H1 (cell line): ENCODE measurements at regions not wholly inside any gene's neighbourhood (a gene's known extent, or its start where the extent isn't known, plus 50 kb on each side); places are given as distances from the start of the nearest gene placed in this dataset.
A peak's percentile ranks its signal among the peaks of the same experiment; 100 is the strongest.

Source experiments
- CTCF ChIA-PET: fragments of 300-600 bp; sonication (Branson Sonifier 250); formaldehyde crosslinking; loops from one replicate; lab custom pipeline; 2021; ENCODE audit not compliant: partially characterized antibody; lab: Charles Lee
- POLR2A ChIA-PET: fragments of 300-600 bp; sonication (Branson Sonifier 250); formaldehyde crosslinking; loops from one replicate; lab custom pipeline; 2021; ENCODE audit warnings: inconsistent platforms; ENCODE audit not compliant: partially characterized antibody; lab: Charles Lee
- DNase-seq, 2 experiments: peaks; one replicate each; pipeline versions ENCODE4 v3.0.0 to v3.0.0-alpha.2; 2010 to 2022; ENCODE audit warnings: low spot score in 2 of 2, low read depth in 1 of 2, mixed read lengths in 1 of 2
- FAIRE-seq: peaks from 2 replicates; lab custom pipeline; 2011; peaks lifted over from hg19 to GRCh38; lab: Jason Lieb, UNC
- H2AFZ ChIP-seq: 2 replicates; pipeline ENCODE4 v1.8.1; 2012; ENCODE audit warnings: low read length, inconsistent platforms
- H2AK5ac ChIP-seq: 2 replicates; pipeline ENCODE4 v1.6.1; 2013; ENCODE audit warnings: low read depth, low read length
- H2BK120ac ChIP-seq: replicated peaks from 2 replicates; pipeline ENCODE3; 2013; ENCODE audit warnings: low read depth, low read length, inconsistent platforms
- H2BK12ac ChIP-seq: 2 replicates; pipeline ENCODE4 v1.6.1; 2013; ENCODE audit warnings: low read depth, low read length
- H2BK15ac ChIP-seq: 2 replicates; pipeline ENCODE4 v1.6.1; 2013; ENCODE audit warnings: low read length
- H2BK20ac ChIP-seq: 2 replicates; pipeline ENCODE4 v1.6.1; 2013; ENCODE audit warnings: low read length
- H2BK5ac ChIP-seq: 2 replicates; pipeline ENCODE4 v1.6.1; 2013; ENCODE audit warnings: low read depth, low read length
- H3K14ac ChIP-seq: 2 replicates; pipeline ENCODE4 v1.6.1; 2013; ENCODE audit warnings: inconsistent platforms; ENCODE audit not compliant: insufficient read length
- H3K18ac ChIP-seq: 2 replicates; pipeline ENCODE4 v1.6.1; 2013; ENCODE audit warnings: low read length; ENCODE audit errors: extremely low read depth
- H3K23ac ChIP-seq: 2 replicates; pipeline ENCODE4 v1.6.1; 2013; ENCODE audit warnings: inconsistent platforms; ENCODE audit not compliant: insufficient read length
- H3K23me2 ChIP-seq: 2 replicates; pipeline ENCODE4 v1.6.1; 2013; ENCODE audit warnings: low read depth, low read length
- H3K27ac ChIP-seq: 2 replicates; pipeline ENCODE4 v1.6.1; 2011; ENCODE audit warnings: low read depth, low read length, inconsistent platforms
- H3K27me3 ChIP-seq, 4 experiments: replicated peaks in 1 of 4; 1 replicate in 1 of 4; 2 replicates in 3 of 4; pipeline versions ENCODE4 v1.6.1 to v1.8.1; 2011 to 2013; ENCODE audit warnings: low read length in 3 of 4, mild to moderate bottlenecking in 3 of 4, inconsistent platforms in 2 of 4, mixed read lengths in 2 of 4, moderate library complexity in 1 of 4; ENCODE audit not compliant: control insufficient read depth in 3 of 4, insufficient read depth in 3 of 4; ENCODE audit errors: extremely low read depth in 1 of 4
- H3K36me3 ChIP-seq, 4 experiments: 2 replicates each; pipeline versions ENCODE4 v1.6.1 to v1.8.1; 2011 to 2013; ENCODE audit warnings: mild to moderate bottlenecking in 4 of 4, low read length in 3 of 4, moderate library complexity in 2 of 4, control low read depth in 1 of 4, inconsistent platforms in 1 of 4; ENCODE audit not compliant: insufficient read depth in 4 of 4, control insufficient read depth in 2 of 4
- H3K4ac ChIP-seq: replicated peaks from 2 replicates; pipeline ENCODE3; 2013; ENCODE audit warnings: low read length, low read depth, mixed read lengths, inconsistent platforms; ENCODE audit not compliant: insufficient read length
- H3K4me1 ChIP-seq, 4 experiments: replicated peaks in 1 of 4; 1 replicate in 1 of 4; 2 replicates in 3 of 4; pipeline versions ENCODE4 v1.6.1 to v1.8.1; 2011 to 2013; ENCODE audit warnings: low read length in 3 of 4, inconsistent platforms in 2 of 4, mixed read lengths in 1 of 4; ENCODE audit not compliant: insufficient read depth in 4 of 4, control insufficient read depth in 3 of 4
- H3K4me2 ChIP-seq, 2 experiments: 2 replicates each; pipeline versions ENCODE4 v1.6.1 to v1.8.1; 2011 to 2013; ENCODE audit warnings: low read depth in 2 of 2, low read length in 2 of 2, control low read depth in 1 of 2, inconsistent platforms in 1 of 2, mild to moderate bottlenecking in 1 of 2; ENCODE audit not compliant: insufficient read depth in 1 of 2
- H3K4me3 ChIP-seq, 4 experiments: fragments of 200-600, 300-600 bp in 1 of 4; sonication (generic), shearing (Covaris generic), sonication (Bioruptor Twin) in 1 of 4; 2 replicates each; pipeline versions ENCODE4 v1.5.1 to v1.8.1; 2011 to 2016; ENCODE audit warnings: low read length in 4 of 4, low read depth in 3 of 4, control low read depth in 2 of 4, inconsistent platforms in 2 of 4, mild to moderate bottlenecking in 2 of 4, mixed read lengths in 1 of 4, moderate library complexity in 1 of 4; ENCODE audit not compliant: insufficient read depth in 2 of 4; ENCODE audit errors: extremely low read depth in 1 of 4
- H3K56ac ChIP-seq: replicated peaks from 2 replicates; pipeline ENCODE3; 2013; ENCODE audit warnings: low read depth, mild to moderate bottlenecking, mixed read lengths, low read length, inconsistent platforms; ENCODE audit not compliant: insufficient read length
- H3K79me1 ChIP-seq: 2 replicates; pipeline ENCODE4 v1.6.1; 2013; ENCODE audit warnings: low read depth, low read length, control low read depth
- H3K79me2 ChIP-seq, 2 experiments: 2 replicates each; pipeline versions ENCODE4 v1.6.1 to v1.8.1; 2012 to 2013; ENCODE audit warnings: low read length in 2 of 2, mild to moderate bottlenecking in 2 of 2, inconsistent platforms in 1 of 2; ENCODE audit not compliant: insufficient read depth in 2 of 2, control insufficient read depth in 1 of 2
- H3K9ac ChIP-seq, 4 experiments: replicated peaks in 1 of 4; 1 replicate in 1 of 4; 2 replicates in 3 of 4; pipeline versions ENCODE4 v1.6.1 to v1.8.1; 2011 to 2013; ENCODE audit warnings: low read depth in 3 of 4, low read length in 3 of 4, control low read depth in 2 of 4, mild to moderate bottlenecking in 2 of 4, moderate library complexity in 2 of 4, inconsistent platforms in 1 of 4; ENCODE audit errors: extremely low read depth in 1 of 4
- H3K9me3 ChIP-seq, 2 experiments: 2 replicates each; pipeline versions ENCODE4 v1.6.1 to v1.8.1; 2012 to 2013; ENCODE audit warnings: mild to moderate bottlenecking in 2 of 2, moderate library complexity in 2 of 2, control low read depth in 1 of 2, inconsistent platforms in 1 of 2, low read depth in 1 of 2, low read length in 1 of 2, mixed read lengths in 1 of 2; ENCODE audit not compliant: insufficient read depth in 2 of 2
- H4K20me1 ChIP-seq, 2 experiments: replicated peaks in 1 of 2; 2 replicates each; pipeline versions ENCODE3 to v1.8.1; 2011 to 2013; ENCODE audit warnings: inconsistent platforms in 2 of 2, low read length in 2 of 2, mild to moderate bottlenecking in 1 of 2; ENCODE audit not compliant: insufficient read depth in 2 of 2, control insufficient read depth in 1 of 2
- H4K5ac ChIP-seq: 2 replicates; pipeline ENCODE4 v1.6.1; 2013; ENCODE audit warnings: low read length, low read depth, mixed read lengths, inconsistent platforms; ENCODE audit not compliant: insufficient read length
- H4K8ac ChIP-seq: 2 replicates; pipeline ENCODE4 v1.8.0; 2013; ENCODE audit warnings: mild to moderate bottlenecking, moderate library complexity, low read length, inconsistent platforms; ENCODE audit not compliant: insufficient read depth; ENCODE audit errors: extremely low read depth
- H4K91ac ChIP-seq: replicated peaks from 2 replicates; pipeline ENCODE3; 2013; ENCODE audit warnings: low read length, mixed read lengths, inconsistent platforms; ENCODE audit not compliant: insufficient read length
- JUND ChIP-seq: IDR thresholded peaks from 2 replicates; pipeline ENCODE4 v1.6.1; 2011; ENCODE audit warnings: mild to moderate bottlenecking, improper control_type of control experiment, low read length
- KDM4A ChIP-seq: IDR thresholded peaks from one replicate; pipeline ENCODE4 v1.7.1; 2012; ENCODE audit warnings: low read depth, mild to moderate bottlenecking, moderate library complexity, low read length, inconsistent platforms; ENCODE audit not compliant: severe bottlenecking
- PHF8 ChIP-seq: fragments of 200-600 bp; sonication (generic); conservative IDR thresholded peaks from 2 replicates; pipeline ENCODE4 v1.7.1; 2012; ENCODE audit warnings: low read depth, mild to moderate bottlenecking, inconsistent platforms, low read length, moderate library complexity
- RBBP5 ChIP-seq: IDR thresholded peaks from 2 replicates; pipeline ENCODE4 v1.7.1; 2012; ENCODE audit warnings: low read depth, mild to moderate bottlenecking, inconsistent platforms, low read length, moderate library complexity, borderline replicate concordance
- WGBS, 2 experiments: shearing (Covaris generic) in 1 of 2; methylation state at CpG; one replicate each; pipeline versions ENCODE4 v1.1.6 to v1.1.7; 2013 to 2015; ENCODE audit warnings: low lambda C conversion rate in 2 of 2, mixed read lengths in 2 of 2, inconsistent platforms in 1 of 2, low coverage in 1 of 2, missing lambda C conversion rate in 1 of 2; ENCODE audit not compliant: insufficient replicate concordance in 2 of 2, insufficient coverage in 1 of 2, insufficient read length in 1 of 2; ENCODE audit errors: extremely low coverage in 1 of 2, missing lambda C conversion rate in 1 of 2; 5-methylcytosine and 5-hydroxymethylcytosine counted together

- Histone ChIP-seq H2BK20ac (no peak overlapping the region), H3K9me3 (peaks cover 13 to 19% of the 10 kb centered on the region in 2 experiments), H3K27ac (no peak overlapping the region), H4K8ac (no peak overlapping the region), H3K4me2 (no peak overlapping the region), H4K20me1 (no peaks in the 10 kb centered on the region), H3K27me3 (no peaks in the 10 kb centered on the region), H3K23me2 (no peaks in the 10 kb centered on the region), H4K91ac (no peak overlapping the region), H2AK5ac (no peak overlapping the region), H2BK12ac (peak overlapping the region; percentile 13; the same call in 1 of the 2 replicates), H3K23ac (no peak overlapping the region), H3K79me1 (no peaks in the 10 kb centered on the region), H3K14ac (no peak overlapping the region), H2AFZ (no peak overlapping the region), H3K56ac (no peak overlapping the region), H2BK120ac (no peak overlapping the region), H2BK15ac (no peak overlapping the region), H2BK5ac (no peak overlapping the region), H3K4me3 (no peak overlapping the region), H3K4ac (no peak overlapping the region), H3K18ac (no peak overlapping the region), H3K9ac (no peak overlapping the region), H3K79me2 (no peaks in the 10 kb centered on the region), H4K5ac (no peak overlapping the region), H3K4me1 (no peaks in the 10 kb centered on the region), H3K36me3 (no peaks in the 10 kb centered on the region)
- ChIA-PET POLR2A (no interaction called here), CTCF (interaction anchor here (0.6 to 3.9 kb wide), 10 partner anchors 10 to 1303 kb away, joined by 3 to 23 read pairs (median 4); no protein-coding TSS in a partner anchor)
- 96% methylated on average over 2 of the region's 2 CpGs; no CpG with 5 or more reads in 1 of the 2 experiments for WGBS, 2 experiments
- DNase-seq (no peak), FAIRE-seq (no peak)
- no peak for TF ChIP-seq RBBP5
- no peak for TF ChIP-seq KDM4A
- no peak for TF ChIP-seq PHF8
- TF ChIP-seq JUND: no peak
Measured at GRCh38 chr10:31739146-31739545, 189.5 kb downstream of the ARHGAP12 start.
